HG03558 (cell line): ENCODE measurements at regions not wholly inside any gene's neighbourhood (a gene's known extent, or its start where the extent isn't known, plus 50 kb on each side); places are given as distances from the start of the nearest gene placed in this dataset.

Source experiments
- ATAC-seq: cut with Tn5 transposase; IDR thresholded peaks from one replicate; pipeline ENCODE4 v1.9.1; 2021; ENCODE audit warnings: moderate number of reproducible peaks; ENCODE audit not compliant: unreplicated experiment; ENCODE audit errors: extremely low read depth

GRCh38 chr3:177551431-177551836 is 354.2 kb upstream of the TBL1XR1 start:
- ATAC-seq, result no peak

GRCh38 chr3:177552051-177552450 is 354.8 kb upstream of the TBL1XR1 start:
- ATAC-seq, result no peak

- no peak for ATAC-seq
Measured at GRCh38 chr3:177553012-177553411, 355.7 kb upstream of the TBL1XR1 start.

GRCh38 chr3:177553579-177553978 is 356.3 kb upstream of the TBL1XR1 start:
- ATAC-seq, result no peak

- no peak for ATAC-seq
Measured at GRCh38 chr3:177554895-177555759, 357.8 kb upstream of the TBL1XR1 start.

- ATAC-seq, result no peak
Measured at GRCh38 chr3:177557548-177557947, 360.3 kb upstream of the TBL1XR1 start.

GRCh38 chr3:177561365-177561764 is 364.1 kb upstream of the TBL1XR1 start:
- no peak for ATAC-seq

- ATAC-seq, result no peak
Measured at GRCh38 chr3:177561769-177562392, 364.6 kb upstream of the TBL1XR1 start.

- ATAC-seq, result no peak
Measured at GRCh38 chr3:177563243-177563780, 366.0 kb upstream of the TBL1XR1 start.

GRCh38 chr3:177563792-177564191 is 366.5 kb upstream of the TBL1XR1 start:
- no peak for ATAC-seq

GRCh38 chr3:177565981-177566380 is 368.7 kb upstream of the TBL1XR1 start:
- ATAC-seq, result no peak

GRCh38 chr3:177567833-177568232 is 370.6 kb upstream of the TBL1XR1 start:
- ATAC-seq, result no peak

- no peak for ATAC-seq
Measured at GRCh38 chr3:177569193-177569592, 371.9 kb upstream of the TBL1XR1 start.

- no peak for ATAC-seq
Measured at GRCh38 chr3:177569875-177570657, 372.8 kb upstream of the TBL1XR1 start.

- no peak for ATAC-seq
Measured at GRCh38 chr3:177571271-177571943, 374.1 kb upstream of the TBL1XR1 start.

GRCh38 chr3:177571944-177572315 is 374.6 kb upstream of the TBL1XR1 start:
- ATAC-seq, result no peak

GRCh38 chr3:177574222-177574856 is 377.1 kb upstream of the TBL1XR1 start:
- no peak for ATAC-seq

- no peak for ATAC-seq
Measured at GRCh38 chr3:177576746-177577145, 379.5 kb upstream of the TBL1XR1 start.

GRCh38 chr3:177578488-177578887 is 381.2 kb upstream of the TBL1XR1 start:
- no peak for ATAC-seq

- no peak for ATAC-seq
Measured at GRCh38 chr3:177579419-177579818, 382.1 kb upstream of the TBL1XR1 start.
